T-helper 1 cell (primary cell): ENCODE measurements at regions not wholly inside any gene's neighbourhood (a gene's known extent, or its start where the extent isn't known, plus 50 kb on each side); places are given as distances from the start of the nearest gene placed in this dataset.

Experiments
- DNase-seq, 5 donors: peaks; one replicate each; pipeline ENCODE4 v3.0.0-alpha.2; 2012 to 2020

DNA sequence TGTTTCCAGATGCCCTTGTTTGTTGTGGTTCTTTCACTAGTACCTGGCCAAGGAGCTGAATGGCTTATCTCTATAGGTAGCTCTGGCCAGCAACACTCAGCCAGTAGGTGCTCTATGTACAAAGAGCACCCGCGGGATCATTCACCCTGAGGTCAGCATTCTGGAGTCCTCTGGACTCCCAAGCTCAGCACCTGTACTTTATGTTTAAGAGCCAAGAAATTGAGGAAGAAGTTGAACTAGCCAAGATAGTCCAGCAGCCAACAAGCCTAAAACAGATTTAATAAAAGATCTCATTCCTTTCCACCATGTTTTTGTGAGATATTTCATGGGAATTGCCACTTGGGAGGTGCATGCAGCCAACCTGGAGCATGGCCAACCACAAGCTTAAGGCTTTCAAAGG, 242.6 kb upstream of the PAPPA start:
- DNase-seq: no peak

DNA sequence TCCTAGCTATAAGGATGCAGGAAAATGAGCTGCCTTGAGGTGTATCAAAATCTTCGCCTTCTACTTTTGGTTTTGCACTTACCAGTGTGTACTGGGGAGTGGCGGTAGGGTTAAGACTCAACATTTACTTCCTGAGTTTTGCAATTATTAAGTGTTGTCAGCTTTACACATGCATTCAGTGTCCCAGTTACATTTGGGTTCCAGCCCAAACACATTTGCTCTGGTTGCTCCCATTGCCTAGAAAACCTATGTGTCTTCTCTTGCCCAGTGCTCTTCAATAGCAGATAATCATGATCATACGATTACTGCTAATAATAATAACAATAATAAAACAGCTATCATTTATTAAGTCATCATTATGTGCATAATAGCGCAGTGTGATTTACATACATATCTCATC, 241.5 kb upstream of the PAPPA start:
- DNase-seq: no peak

DNA sequence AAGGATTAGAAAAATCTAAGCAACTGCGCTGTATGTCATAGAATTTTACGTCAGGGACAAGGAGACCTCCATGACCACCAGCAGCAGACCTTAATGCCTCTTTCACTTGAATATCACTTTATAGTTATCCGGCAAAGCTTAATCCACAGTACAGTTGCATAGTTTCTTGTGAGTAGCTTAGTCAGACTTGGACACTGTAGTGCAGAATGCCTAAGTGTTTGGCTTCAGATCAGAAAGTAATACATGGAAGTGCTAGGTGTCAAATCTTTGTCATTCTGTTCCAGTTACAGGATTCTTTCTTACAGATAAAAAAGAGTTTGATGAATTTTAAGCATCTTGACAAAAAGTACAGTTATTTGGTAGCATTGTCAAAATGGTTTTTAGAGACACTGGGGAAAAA, 239.9 kb upstream of the PAPPA start:
- DNase-seq: no peak

DNA sequence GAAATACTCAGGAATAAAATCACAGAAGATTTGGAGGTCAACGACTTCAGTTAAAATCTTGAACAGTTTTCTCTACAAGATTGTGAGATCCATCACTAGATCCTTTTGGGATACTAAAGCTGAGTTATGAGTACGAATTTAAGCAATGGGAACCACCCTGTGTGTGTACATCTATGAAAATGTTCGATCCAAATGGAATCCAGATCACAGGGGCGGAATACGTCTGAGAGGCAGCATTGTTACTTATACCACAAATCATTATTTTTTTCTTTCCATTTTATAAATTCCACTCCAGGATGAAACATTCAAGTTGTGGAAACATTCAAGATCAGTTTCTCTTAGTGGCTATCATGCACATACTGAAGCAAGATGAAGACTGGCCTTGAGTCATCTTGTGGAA, 239.3 kb upstream of the PAPPA start:
- DNase-seq: no peak

DNA sequence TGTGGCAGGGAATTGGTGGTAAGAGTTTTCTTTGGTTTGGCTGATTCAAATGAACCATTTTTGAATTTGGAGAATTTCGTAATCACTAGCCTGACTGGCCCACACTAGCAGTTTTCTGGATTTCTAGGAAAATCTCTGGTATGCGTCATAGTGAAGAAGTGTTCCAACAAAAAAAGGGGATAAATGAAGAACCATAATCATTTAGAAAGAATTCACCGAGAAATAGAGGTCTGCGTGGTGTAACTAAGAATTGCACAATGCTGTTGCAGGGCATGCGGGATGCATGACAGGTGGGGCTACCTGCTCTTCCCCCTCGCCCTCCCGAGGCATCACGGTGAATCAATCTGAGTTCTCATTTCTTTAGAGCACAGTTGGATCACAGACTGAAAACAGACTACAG, 232.3 kb upstream of the PAPPA start:
- no peak for DNase-seq

DNA sequence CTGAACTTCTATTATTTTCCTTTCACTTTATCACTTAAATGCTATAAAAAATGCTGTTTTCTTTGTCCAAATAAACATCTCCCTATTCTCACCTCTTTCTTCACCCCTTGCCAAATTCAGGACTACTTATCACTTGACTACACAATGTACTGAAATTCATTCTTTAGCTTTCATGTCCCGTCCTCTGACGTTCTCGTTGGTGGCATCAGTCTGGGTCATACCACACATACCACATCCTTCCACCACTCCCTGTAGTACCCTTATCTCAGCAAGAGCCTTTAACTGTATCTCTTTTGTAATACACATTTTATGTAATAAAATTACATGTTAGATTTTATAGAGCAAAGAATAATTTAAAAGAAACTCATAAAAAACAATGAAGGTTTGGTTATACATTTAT, 231.1 kb upstream of the PAPPA start:
- DNase-seq: no peak

DNA sequence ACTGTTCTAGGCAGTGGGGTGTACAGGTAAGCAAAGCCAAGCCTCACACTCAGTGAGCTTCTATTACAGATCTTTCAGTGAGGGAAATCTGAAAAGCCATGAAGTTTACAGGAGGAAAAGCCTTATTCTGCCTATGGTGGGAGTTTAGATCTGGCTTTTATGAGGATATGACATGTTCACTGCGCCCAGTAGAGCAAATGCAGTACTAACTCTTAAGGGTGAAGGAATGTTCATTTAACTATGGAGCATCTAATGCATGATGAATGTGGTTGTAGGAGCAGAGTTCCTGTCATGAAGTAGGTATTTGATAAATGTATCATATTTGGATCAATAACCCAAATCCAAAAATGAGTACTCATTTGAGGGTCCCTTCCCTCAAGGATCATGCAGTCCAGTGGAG, 230.2 kb upstream of the PAPPA start:
- no peak for DNase-seq

DNA sequence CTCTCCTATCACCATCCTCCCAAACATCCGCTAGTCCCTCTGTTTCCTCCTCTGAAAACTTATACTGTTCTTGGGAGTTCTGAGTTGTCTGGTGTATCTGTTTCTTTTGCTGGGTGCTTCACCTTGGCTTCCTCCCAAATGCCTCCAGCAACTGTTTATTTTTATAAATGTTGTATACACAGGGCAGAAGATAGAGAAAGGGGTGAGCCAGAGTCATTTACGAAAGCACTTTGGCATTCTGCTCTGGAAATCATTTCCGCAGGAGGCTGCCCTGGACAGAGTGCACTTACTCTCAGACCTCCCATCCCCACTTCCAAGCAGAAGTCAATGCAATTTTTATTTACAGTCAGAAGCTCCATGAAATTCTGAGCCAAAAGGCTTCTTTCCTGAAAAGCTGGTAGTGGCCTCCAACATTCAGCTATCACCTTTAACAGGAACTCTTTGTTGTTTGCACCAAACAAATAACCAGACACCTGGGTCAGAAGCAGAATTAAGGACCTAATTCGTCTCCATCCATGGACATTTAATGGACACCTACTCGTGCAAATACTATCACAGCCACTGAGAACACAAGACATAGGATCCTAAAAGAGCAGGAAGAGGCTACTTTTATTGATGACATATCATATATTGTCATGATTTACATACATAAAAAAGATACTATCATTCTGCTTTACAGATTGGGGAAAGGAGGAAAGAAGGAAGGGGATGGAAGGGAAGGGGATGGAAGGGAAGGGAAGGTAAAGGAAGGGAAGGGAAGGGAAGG, 229.5 kb upstream of the PAPPA start:
- DNase-seq: no peak

DNA sequence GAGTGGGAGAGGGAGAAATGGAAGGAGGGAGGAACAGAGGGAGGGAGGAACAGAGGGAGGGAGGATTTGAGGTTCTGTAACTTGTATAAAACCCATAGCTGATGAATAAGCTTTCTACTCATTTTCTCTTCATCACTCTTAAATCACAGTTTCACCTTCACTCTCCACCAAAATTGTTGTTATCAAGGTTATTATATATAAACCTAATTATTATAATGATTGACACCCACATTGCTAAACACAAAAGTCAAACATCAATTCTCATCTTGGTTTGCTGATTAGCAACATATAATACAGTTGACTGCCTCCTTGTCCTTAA, 229.0 kb upstream of the PAPPA start:
- DNase-seq: no peak

DNA sequence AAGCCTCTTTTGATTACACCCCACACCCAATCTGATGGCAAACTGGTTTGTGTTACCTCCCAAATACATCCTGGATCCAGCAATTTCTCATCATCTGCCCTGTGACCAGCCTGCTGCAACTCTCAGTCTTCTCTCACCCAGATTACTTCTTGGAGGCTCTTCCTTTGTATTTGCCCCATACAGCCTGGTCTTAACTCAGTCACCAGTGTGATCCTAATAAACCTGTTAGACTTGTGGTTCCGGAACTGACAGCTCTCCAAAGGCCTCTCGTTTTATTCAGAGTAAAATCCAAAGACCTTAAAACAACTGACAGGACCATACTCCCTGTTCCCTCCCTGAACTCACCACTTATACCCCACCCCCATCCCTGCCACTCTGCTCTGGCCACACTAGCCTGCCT, 228.2 kb upstream of the PAPPA start:
- DNase-seq: no peak

DNA sequence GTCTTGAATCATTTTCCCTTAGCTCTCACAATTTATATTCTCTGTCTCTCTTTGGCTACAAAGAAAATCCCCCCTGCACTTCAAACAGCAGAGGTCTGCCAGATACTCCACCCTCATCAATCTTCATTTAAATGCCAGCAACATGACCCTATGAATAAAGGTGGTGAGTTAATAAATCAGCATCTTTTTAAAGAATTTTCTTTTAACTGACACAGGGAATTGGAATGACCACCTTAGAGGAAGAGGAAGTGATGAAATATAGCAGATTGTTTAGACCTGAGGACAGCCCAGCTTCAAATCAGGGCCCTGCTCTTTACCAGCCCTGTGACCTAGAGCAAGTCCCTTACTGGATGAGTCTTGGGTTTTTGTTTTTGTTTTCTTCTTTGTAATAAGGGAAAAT, 223.1 kb upstream of the PAPPA start:
- DNase-seq: no peak

DNA sequence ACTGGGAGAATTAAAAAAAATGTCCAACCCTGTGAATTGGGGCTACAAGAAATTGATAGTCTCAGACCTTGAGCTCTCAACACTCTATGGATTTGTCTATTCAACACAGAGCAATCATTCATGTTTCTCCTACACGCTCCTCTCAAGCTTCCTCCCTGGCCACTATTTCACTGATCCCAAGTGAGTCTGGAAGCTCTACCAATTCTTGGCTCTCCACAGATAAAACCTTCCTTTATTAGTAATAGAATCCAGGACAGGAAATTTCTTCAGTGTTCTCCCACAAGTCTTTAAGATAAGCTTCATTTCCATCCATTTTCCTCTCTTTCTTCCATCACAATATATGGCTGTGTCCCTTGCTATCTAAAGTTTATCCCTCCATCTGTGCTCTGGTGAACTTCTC, 215.1 kb upstream of the PAPPA start:
- DNase-seq: no peak

DNA sequence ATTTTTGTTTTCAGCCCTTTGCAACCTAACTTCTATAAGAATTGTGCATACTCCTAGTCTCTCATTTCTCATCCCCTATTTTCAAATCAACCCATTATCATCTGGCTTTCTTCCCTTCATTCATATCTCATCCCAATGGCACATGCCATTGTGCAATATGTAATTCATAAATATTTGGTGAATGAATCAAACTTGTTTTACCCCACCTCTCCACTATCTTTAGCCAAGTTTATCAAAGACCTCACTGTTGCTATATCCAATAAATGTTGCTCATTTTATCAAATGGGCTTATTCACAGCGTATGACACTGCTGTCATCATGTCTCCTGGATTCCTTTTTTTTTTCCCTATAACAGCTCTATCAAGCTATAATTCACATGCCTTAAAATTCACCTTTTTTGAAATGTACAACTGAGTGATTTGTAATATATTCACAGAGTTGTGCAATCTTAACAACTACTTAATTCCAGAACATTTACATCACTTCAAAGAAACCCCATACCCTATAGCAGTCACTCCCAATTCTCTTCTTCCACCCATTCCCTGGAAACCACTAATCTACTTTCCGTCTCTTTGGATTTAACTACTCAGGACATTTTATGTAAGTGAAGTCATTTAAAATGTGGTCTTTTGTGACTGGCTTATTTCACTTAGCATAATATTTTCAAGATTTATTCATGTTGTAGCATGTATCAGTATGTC, 214.4 kb upstream of the PAPPA start:
- DNase-seq: no peak

DNA sequence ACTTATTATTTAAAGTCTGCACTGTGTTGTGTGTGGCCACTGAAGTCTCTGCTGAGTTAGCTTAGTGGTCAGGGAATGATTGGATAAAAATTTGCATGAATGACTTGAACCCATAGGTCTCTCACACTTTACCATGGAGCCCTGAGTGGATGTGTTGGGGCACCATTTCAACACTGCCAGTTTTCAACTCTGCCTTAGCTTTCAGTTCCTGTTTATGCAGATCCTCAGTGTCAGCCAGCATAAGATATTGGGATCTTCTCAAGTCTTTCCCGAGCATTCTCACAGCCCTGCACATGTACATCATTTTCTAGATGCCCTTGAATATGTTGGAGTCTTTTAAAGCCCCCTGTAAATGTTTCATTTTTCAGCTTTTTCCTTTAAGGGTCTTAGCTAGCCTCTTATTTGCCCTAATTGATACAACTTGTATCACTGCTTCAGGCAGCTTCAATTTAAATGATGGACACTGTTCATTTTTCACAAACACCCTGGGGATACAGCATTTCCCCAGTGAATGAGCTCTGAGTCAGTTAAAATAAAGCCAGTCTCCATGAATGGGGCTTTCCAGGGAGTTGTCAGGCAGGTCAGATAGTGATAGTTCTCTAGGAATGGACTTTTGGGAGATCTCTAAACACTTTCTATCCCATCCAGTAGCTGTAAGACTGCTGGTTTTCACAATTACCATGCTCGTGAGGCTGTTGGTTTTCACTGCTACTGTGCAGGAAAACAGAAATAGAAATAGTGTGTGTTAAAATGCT, 211.9 kb upstream of the PAPPA start:
- DNase-seq: no peak

DNA sequence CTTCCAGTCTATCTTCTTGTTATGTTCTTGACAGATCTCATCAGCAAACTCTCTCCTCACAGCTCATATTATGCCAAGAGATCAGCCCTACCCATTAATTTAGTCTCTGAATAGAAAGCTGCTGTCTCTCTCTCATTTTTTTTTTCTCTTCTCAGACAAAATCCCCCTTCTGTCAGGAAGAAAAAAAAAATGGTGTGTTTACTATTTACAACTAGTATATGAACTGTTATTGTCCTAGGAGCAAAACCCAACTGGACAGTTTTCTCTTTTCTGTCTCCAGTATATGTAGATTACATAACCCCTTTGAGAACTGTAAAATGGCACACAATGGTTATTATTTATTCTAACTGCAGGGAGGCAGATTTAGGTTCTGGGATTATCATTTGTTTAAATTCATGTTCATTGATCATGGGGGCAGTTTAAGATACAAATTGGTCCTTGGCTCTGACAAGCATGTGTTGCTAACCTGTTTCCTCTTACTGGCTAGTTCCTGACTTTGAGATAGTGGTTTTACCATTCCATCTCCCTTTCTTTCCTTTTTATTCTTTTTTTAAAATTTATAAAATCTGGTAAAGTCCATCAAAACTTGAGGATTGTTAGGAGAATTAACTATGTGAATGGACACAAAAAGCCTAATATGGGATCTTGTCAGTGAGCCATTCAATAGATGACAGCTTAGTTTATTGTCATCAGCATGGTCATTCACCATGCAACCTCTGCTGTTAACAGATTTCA, 210.0 kb upstream of the PAPPA start:
- no peak for DNase-seq

DNA sequence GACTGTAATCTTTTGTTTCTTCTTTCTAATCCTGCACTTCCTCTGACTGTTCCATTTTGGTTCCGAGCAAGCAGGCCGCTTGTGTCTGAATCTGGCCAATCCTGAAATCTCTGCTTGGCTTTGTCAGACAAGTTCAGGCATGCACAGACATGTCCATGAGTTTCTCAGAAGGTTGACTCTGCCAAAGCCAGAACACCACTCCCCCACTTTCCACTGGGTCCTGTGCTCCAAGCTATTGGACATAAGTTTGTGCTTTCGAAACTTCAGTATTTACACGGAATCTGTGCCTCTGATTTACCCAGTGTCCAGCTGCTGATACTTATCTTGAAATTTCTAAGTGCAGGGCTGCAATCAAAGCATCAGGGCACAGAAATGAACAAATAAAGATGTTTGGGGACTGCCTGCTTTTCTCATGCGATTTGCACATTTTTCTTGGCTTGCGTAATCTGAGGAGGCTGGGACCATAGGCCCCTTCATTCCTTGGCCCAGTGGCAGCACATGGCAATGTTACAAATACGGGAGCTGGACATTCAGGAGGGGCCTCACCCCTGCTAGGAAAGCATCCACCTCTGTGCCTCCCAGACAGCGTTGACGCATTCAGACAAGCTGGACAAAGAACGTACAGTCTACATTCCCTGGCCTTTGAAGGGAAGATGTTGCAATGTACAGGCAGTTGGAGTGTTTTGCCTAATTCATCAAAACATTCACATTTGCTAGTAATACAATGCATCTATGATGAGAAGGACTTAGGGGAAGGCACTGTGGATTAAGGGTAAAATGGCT, 209.2 kb upstream of the PAPPA start:
- no peak for DNase-seq

DNA sequence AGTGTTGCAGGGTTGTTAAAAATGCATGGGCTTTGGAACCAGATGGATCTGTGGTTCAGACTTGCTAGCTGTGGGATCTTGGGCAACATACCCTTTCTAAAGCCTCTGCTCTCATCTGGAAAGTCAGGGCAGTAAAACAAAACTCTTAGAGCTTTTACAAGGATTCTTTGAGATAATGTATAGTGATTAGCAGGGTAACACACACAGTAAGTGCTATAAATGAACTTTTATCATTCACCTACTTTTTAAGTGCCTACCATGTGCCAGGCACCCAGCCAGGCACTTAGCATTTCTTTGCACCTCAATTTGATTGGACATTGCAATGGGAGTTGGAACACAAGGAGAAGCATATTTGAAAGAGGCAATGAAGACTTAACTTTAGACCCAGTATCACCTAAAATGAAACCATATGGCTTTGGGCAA, 208.6 kb upstream of the PAPPA start:
- DNase-seq: no peak

DNA sequence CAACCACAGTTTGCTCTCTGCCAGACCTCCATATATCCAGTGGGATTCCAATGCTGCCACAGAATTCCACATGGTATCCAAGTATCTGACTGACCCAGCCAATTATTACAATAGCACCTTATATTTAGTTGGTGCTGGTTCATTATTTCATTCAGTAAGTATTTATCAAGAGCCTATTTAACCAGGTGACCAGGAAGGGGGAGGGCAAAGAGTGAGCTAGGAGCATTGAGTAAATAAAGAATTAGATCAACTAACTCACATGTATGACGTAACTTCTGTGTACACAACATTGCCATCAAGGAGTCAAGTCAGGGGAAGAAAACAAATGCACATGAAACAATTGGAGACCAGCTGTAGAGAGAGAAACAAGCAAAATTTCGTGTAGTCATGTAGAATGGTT, 207.1 kb upstream of the PAPPA start:
- no peak for DNase-seq

DNA sequence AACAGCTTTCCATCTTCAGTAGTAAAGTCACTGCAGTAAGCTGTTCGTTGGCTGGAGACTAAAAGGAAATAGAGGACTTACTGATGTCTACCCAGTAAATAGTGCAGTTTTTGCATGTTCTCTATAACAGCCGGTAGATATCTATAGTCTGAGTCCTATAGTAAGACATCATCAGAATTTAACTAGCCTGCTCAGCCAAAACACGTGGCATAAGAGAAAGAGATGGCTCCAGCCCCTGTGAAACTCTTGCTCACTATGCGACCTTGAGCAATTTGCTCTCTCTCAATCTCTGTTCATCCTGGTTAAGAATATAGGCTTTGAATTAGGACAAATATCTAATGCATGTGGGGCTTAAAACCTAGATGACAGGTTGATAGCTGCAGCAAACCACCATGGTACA, 201.6 kb upstream of the PAPPA start:
- DNase-seq: no peak

DNA sequence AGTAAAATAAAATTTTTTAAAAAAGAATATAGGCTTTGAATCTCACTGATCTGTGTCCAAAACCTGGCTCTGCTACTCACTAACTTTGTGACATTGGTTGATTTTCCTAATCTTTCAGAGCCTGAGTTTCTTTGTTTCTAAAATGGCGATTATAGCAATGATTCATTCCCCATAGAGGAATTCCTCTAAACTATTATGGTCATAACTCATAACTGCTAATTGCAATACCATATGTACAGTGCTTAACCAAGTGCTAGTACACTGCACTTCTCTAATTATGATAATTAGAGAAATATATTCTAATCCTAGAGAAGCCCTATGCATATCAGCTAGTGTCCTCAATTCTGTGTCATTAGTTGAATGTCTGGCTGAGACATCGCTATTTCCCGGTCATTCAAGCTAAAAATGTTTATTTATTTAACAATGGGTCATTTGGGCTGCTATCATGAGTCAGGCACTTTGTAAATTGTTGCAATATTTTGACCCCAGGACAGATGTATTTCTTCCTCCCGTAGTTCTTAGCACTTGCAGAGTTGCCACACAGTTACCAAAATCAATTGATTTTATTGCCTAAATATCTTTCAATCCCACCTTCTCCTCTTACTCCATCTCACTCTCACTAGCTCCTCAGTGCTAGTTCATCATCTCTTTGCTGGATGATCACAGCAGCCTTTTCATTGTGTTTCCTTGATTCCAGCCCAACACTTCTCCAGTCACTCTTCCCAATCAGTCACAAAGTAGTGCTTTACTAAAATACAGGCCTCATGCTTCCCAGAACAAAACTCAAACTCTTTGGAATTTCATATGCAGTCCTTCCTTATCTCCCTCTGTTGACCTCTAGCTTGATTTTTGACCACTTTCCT, 200.9 kb upstream of the PAPPA start:
- DNase-seq: no peak

DNA sequence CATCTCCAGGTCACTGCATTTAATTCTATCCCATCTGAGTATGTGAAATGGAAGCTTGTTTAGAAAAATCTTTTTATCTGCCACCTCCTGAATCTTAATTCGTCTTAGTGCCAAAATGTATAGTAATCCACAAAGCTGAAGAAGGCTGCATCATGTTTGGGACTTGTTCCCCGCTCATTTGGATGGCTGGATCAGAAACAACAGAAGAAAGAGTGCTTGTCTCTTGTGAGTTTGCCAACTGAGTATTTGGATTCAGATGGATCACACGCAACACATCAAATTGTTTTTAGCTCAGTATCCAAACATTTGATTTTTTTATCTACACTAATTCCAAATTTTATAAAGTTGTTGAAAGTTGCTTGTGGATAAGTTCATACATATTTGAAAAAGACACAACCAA, 197.2 kb upstream of the PAPPA start:
- no peak for DNase-seq

DNA sequence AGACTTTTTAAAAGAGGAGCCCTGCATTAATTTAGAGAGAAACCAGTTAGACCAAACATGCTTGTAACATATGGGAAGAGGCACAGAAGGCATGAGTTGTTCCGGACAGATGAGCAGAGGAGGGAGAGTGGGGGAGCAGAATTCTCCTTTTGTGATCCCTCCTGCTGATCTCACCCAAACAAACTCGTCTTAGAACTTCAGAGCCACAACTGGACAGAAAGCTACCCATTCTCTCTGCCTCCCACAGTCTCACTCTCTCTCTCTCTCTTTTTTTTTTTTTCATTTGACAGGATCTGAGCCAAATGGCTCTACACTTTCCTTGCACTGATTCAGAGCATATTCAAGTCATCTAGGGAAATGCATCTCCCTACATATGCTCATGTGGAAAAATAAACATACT, 196.0 kb upstream of the PAPPA start:
- no peak for DNase-seq
